ENCODE measurements at regions not wholly inside any gene's neighbourhood (a gene's known extent, or its start where the extent isn't known, plus 50 kb on each side); places are given as distances from the start of the nearest gene placed in this dataset.

GRCh38 chr2:77910136-77910535 is 388.0 kb upstream of the LRRTM4 start:
- no peak overlapping the region for H3K18ac ChIP-seq (ENCODE audit: low read depth, low read length)
- no peak overlapping the region for H3K4me3 ChIP-seq (ENCODE audit: insufficient read depth, low read depth, low read length)
- no peaks in the 10 kb centered on the region for H3K4me1 ChIP-seq (ENCODE audit: control insufficient read depth, insufficient read depth, low read length)
- no peak for ATAC-seq (ENCODE audit: low read depth)
- dilution Hi-C loops (cut with HindIII; ENCODE audit: low sequenced_read_pairs, unreplicated experiment) (no loop called here), intact Hi-C loops (cut with micrococcal nuclease) (no loop called here), in situ Hi-C loops (cut with MboI; ENCODE audit: low sequenced_read_pairs) (no loop called here)
- no peak overlapping the region for H2AK9ac ChIP-seq (replicated peaks; ENCODE audit: low read depth, low read length, poor library complexity)
- no peak overlapping the region for H3K56ac ChIP-seq (ENCODE audit: extremely low read depth, insufficient read depth, low read length)
- no TSS peak for BruUV-seq (replicated peaks)
- no peak overlapping the region for H2AFZ ChIP-seq (replicated peaks; ENCODE audit: low read length, poor library complexity)
- no peak overlapping the region for H2BK120ac ChIP-seq (ENCODE audit: low read depth, low read length)
- H2BK5ac ChIP-seq (ENCODE audit: low read depth, low read length, poor library complexity, severe bottlenecking) = no peak overlapping the region
- H4K91ac ChIP-seq (ENCODE audit: insufficient read depth, low read depth, low read length) = no peak overlapping the region
- no peak overlapping the region for H3K4me2 ChIP-seq (ENCODE audit: low read depth, low read length)
- no peaks in the 10 kb centered on the region for H3K9me1 ChIP-seq (ENCODE audit: insufficient read depth, low read length)
- TF ChIP-seq USF2 (IDR thresholded peaks at IDR 0.05; ENCODE audit: low read depth, low read length) = no peak
- TF ChIP-seq CHD1 (IDR thresholded peaks at IDR 0.05; ENCODE audit: low read depth, low read length) = no peak
- TF ChIP-seq SMC3 (IDR thresholded peaks at IDR 0.05; ENCODE audit: low read depth, low read length) = no peak
- no peak for TF ChIP-seq POLR2A (IDR thresholded peaks at IDR 0.05; ENCODE audit: low read depth, low read length)
- no peak for TF ChIP-seq FOS (IDR thresholded peaks at IDR 0.05; ENCODE audit: low read depth, low read length)
- no peak for TF ChIP-seq ELK1 (IDR thresholded peaks at IDR 0.05; ENCODE audit: borderline replicate concordance, low read depth, low read length)
- TF ChIP-seq BHLHE40 (IDR thresholded peaks at IDR 0.05; ENCODE audit: low read depth, low read length) = no peak
- WGBS, 2 experiments (ENCODE audit: extremely low coverage in 2 of 2, insufficient read length in 1 of 2) = no CpG with 5 or more reads among the region's 3 CpGs
- no peak overlapping the region for H3K4ac ChIP-seq (ENCODE audit: low read depth, low read length)
- no peaks in the 10 kb centered on the region for H3K79me1 ChIP-seq (ENCODE audit: low read depth in 1 of 2, low read length in 2 of 2)
- H3K9me3 ChIP-seq (ENCODE audit: control insufficient read depth, insufficient read depth, low read length) = peaks cover 4% of the 10 kb centered on the region; the same call in 1 of the 2 replicates
- ChIA-PET CTCF (no interaction called here), POLR2A (ENCODE audit: unreplicated experiment) (no interaction called here)
- no peak overlapping the region for H4K5ac ChIP-seq (ENCODE audit: low read depth, low read length)
- no peak overlapping the region for H3K27ac ChIP-seq (ENCODE audit: insufficient read depth, low read length)
- H3K27me3 ChIP-seq (ENCODE audit: control insufficient read depth, insufficient read depth, low read length) = no peaks in the 10 kb centered on the region
- no peaks in the 10 kb centered on the region for H4K20me1 ChIP-seq (ENCODE audit: insufficient read depth, low read length)
- H4K8ac ChIP-seq (ENCODE audit: low read depth in 2 of 2, low read length in 2 of 2) = no peak overlapping the region
- DNase-seq = no peak
- H3K14ac ChIP-seq (replicated peaks; ENCODE audit: low read depth, low read length) = no peak overlapping the region
- no peak overlapping the region for H2BK20ac ChIP-seq (ENCODE audit: low read depth, low read length)
- no peaks in the 10 kb centered on the region for H3K36me3 ChIP-seq (ENCODE audit: control insufficient read depth, insufficient read depth, low read length)
- H3K9ac ChIP-seq (ENCODE audit: low read depth, low read length) = no peak overlapping the region
- no peak overlapping the region for H2AK5ac ChIP-seq (ENCODE audit: low read depth, low read length)
- no peak overlapping the region for H3K23ac ChIP-seq (ENCODE audit: low read depth, low read length)
- no peak overlapping the region for H2BK15ac ChIP-seq (ENCODE audit: low read depth, low read length)

All from IMR-90 (cell line).